ENCODE measurements at regions not wholly inside any gene's neighbourhood (a gene's known extent, or its start where the extent isn't known, plus 50 kb on each side); places are given as distances from the start of the nearest gene placed in this dataset.

GRCh38 chr3:22371036-22371435 lies 620.0 kb upstream of the ZNF385D start:
- H3K9me3 ChIP-seq (ENCODE audit: low read length) = no peaks in the 10 kb centered on the region
- no peaks in the 10 kb centered on the region for H3K27me3 ChIP-seq (ENCODE audit: insufficient read depth, low read length)
- no peak overlapping the region for H3K27ac ChIP-seq (ENCODE audit: low read depth, low read length, poor library complexity, severe bottlenecking)
- no peaks in the 10 kb centered on the region for H3K79me2 ChIP-seq (ENCODE audit: insufficient read depth, low read length)
- no peaks in the 10 kb centered on the region for H3K9me2 ChIP-seq (ENCODE audit: low read depth, low read length)
- no peak overlapping the region for H2AFZ ChIP-seq (ENCODE audit: low read length)
- H3K4me3 ChIP-seq (ENCODE audit: low read depth, low read length, poor library complexity, severe bottlenecking) = no peak overlapping the region
- no peaks in the 10 kb centered on the region for H3K4me1 ChIP-seq (ENCODE audit: insufficient read depth, low read length, severe bottlenecking)
- no peak overlapping the region for H3K4me2 ChIP-seq (ENCODE audit: low read length)
- no peaks in the 10 kb centered on the region for H3K36me3 ChIP-seq (ENCODE audit: insufficient read depth, low read length)
- H4K20me1 ChIP-seq (ENCODE audit: insufficient read depth, low read length) = no peaks in the 10 kb centered on the region
- TF ChIP-seq EZH2 (IDR thresholded peaks at IDR 0.05; ENCODE audit: borderline replicate concordance, low read length) = no peak
- TF ChIP-seq, protein P1, sequence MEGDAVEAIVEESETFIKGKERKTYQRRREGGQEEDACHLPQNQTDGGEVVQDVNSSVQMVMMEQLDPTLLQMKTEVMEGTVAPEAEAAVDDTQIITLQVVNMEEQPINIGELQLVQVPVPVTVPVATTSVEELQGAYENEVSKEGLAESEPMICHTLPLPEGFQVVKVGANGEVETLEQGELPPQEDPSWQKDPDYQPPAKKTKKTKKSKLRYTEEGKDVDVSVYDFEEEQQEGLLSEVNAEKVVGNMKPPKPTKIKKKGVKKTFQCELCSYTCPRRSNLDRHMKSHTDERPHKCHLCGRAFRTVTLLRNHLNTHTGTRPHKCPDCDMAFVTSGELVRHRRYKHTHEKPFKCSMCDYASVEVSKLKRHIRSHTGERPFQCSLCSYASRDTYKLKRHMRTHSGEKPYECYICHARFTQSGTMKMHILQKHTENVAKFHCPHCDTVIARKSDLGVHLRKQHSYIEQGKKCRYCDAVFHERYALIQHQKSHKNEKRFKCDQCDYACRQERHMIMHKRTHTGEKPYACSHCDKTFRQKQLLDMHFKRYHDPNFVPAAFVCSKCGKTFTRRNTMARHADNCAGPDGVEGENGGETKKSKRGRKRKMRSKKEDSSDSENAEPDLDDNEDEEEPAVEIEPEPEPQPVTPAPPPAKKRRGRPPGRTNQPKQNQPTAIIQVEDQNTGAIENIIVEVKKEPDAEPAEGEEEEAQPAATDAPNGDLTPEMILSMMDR (IDR thresholded peaks at IDR 0.05; ENCODE audit: low read length) = no peak
- H3K9ac ChIP-seq (ENCODE audit: low read length) = no peak overlapping the region
- H3F3A ChIP-seq (ENCODE audit: insufficient read depth, low read length) = no peaks in the 10 kb centered on the region

DNA sequence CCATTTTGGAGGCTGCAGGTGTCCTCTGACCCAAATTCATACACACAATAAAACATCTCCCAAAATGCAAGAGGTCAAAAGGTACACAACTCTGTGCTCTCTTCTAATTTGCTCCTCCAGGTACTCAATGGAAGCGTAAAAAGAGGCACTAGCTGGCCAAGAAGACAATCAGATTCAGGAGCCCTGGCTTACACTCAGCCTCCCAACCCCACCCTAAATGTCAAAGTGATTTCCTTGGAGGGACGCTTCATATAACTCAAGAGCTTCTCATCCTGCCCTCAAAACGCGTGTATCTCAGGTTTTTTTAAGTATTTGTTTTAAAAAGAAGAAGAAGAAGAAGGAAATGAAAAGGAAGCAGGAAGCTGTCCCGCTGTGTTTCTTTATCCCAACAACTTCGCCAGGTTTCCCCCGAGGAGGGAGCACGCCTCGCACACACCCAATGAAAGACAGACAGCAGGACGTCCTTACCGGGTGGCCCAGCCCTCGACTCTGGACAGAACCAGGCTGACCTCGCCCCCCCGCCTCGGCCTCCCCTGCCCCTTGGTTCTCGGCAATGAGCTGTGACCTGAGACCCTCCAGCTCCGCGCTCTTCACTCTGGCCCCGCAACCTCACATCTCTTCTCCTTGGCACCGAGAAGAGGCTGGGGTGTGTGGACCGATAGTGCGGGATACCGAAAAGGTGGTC lies 620.7 kb upstream of the ZNF385D start:
- H3K36me3 ChIP-seq (ENCODE audit: insufficient read depth, low read length) = no peaks in the 10 kb centered on the region
- H3K4me2 ChIP-seq (ENCODE audit: low read length) = no peak overlapping the region
- no peaks in the 10 kb centered on the region for H3K9me2 ChIP-seq (ENCODE audit: low read depth, low read length)
- H3K79me2 ChIP-seq (ENCODE audit: insufficient read depth, low read length) = no peaks in the 10 kb centered on the region
- no peak overlapping the region for H3K27ac ChIP-seq (ENCODE audit: low read depth, low read length, poor library complexity, severe bottlenecking)
- H2AFZ ChIP-seq (ENCODE audit: low read length) = no peak overlapping the region
- TF ChIP-seq, protein P1 (IDR thresholded peaks at IDR 0.05; ENCODE audit: low read length) = no peak
- no peak for TF ChIP-seq EZH2 (IDR thresholded peaks at IDR 0.05; ENCODE audit: borderline replicate concordance, low read length)
- no peaks in the 10 kb centered on the region for H3K27me3 ChIP-seq (ENCODE audit: insufficient read depth, low read length)
- no peak overlapping the region for H3K4me3 ChIP-seq (ENCODE audit: low read depth, low read length, poor library complexity, severe bottlenecking)
- H4K20me1 ChIP-seq (ENCODE audit: insufficient read depth, low read length) = no peaks in the 10 kb centered on the region
- no peaks in the 10 kb centered on the region for H3F3A ChIP-seq (ENCODE audit: insufficient read depth, low read length)
- no peaks in the 10 kb centered on the region for H3K9me3 ChIP-seq (ENCODE audit: low read length)
- no peaks in the 10 kb centered on the region for H3K4me1 ChIP-seq (ENCODE audit: insufficient read depth, low read length, severe bottlenecking)
- no peak overlapping the region for H3K9ac ChIP-seq (ENCODE audit: low read length)

- Histone ChIP-seq H3K9me2 (ENCODE audit: low read depth, low read length) (no peaks in the 10 kb centered on the region), H3K4me3 (ENCODE audit: low read depth, low read length, poor library complexity, severe bottlenecking) (no peak overlapping the region), H3K9ac (ENCODE audit: low read length) (no peak overlapping the region), H4K20me1 (ENCODE audit: insufficient read depth, low read length) (no peaks in the 10 kb centered on the region), H3K4me1 (ENCODE audit: insufficient read depth, low read length, severe bottlenecking) (no peaks in the 10 kb centered on the region), H3K27ac (ENCODE audit: low read depth, low read length, poor library complexity, severe bottlenecking) (no peak overlapping the region), H3K4me2 (ENCODE audit: low read length) (no peak overlapping the region), H3K27me3 (ENCODE audit: insufficient read depth, low read length) (no peaks in the 10 kb centered on the region), H2AFZ (ENCODE audit: low read length) (no peak overlapping the region), H3F3A (ENCODE audit: insufficient read depth, low read length) (no peaks in the 10 kb centered on the region), H3K9me3 (ENCODE audit: low read length) (no peaks in the 10 kb centered on the region), H3K79me2 (ENCODE audit: insufficient read depth, low read length) (no peaks in the 10 kb centered on the region), H3K36me3 (ENCODE audit: insufficient read depth, low read length) (no peaks in the 10 kb centered on the region)
- TF ChIP-seq, protein P1 (IDR thresholded peaks at IDR 0.05; ENCODE audit: low read length) = no peak
- TF ChIP-seq EZH2 (IDR thresholded peaks at IDR 0.05; ENCODE audit: borderline replicate concordance, low read length) = no peak
Measured at GRCh38 chr3:22372292-22373062, 621.5 kb upstream of the ZNF385D start.
